Thyroid gland (tissue), 4 donors: ENCODE measurements at regions not wholly inside any gene's neighbourhood (a gene's known extent, or its start where the extent isn't known, plus 50 kb on each side); places are given as distances from the start of the nearest gene placed in this dataset.

ENCODE experiments used
- DNase-seq, 2 donors: peaks; one replicate each; pipeline ENCODE4 v3.0.0-alpha.2; 2019
- H3K27ac ChIP-seq, 3 donors: fragments of 200-600 bp; sonication (generic); 1 replicate in 2 of 3; 2 replicates in 1 of 3; pipeline ENCODE4 v1.5.1; 2016 to 2019; ENCODE audit warnings: mild to moderate bottlenecking in 1 of 3, moderate library complexity in 1 of 3
- H3K27me3 ChIP-seq: fragments of 200-600 bp; sonication (generic); one replicate; pipeline ENCODE4 v1.5.1; 2019
- H3K36me3 ChIP-seq, 2 donors: fragments of 200-600 bp; sonication (generic); one replicate each; pipeline ENCODE4 v1.5.1; 2016 to 2019
- H3K4me1 ChIP-seq, 2 donors: fragments of 200-600 bp; sonication (generic); one replicate each; pipeline ENCODE4 v1.5.1; 2017 to 2019
- H3K4me3 ChIP-seq, 3 donors: fragments of 200-600 bp; sonication (generic); replicated peaks in 1 of 3; 1 replicate in 2 of 3; 2 replicates in 1 of 3; pipeline ENCODE4 v1.5.1; 2016; ENCODE audit warnings: mild to moderate bottlenecking in 1 of 3
- H3K9me3 ChIP-seq: fragments of 200-600 bp; sonication (generic); one replicate; pipeline ENCODE4 v1.5.1; 2017
- POLR2A ChIP-seq, 2 donors: fragments of 450-650 bp; IDR thresholded peaks; one replicate each; pipeline ENCODE4 v1.6.1; 2017; ENCODE audit warnings: antibody characterized with exemption in 2 of 2, mild to moderate bottlenecking in 2 of 2, moderate library complexity in 1 of 2
- WGBS, 2 donors: methylation state at CpG; one replicate each; pipeline ENCODE4 v1.1.5; 2017; 5-methylcytosine and 5-hydroxymethylcytosine counted together
- intact Hi-C: fragments of 100-400 bp; cut with DNase I; formaldehyde crosslinking; loops from one replicate; pipeline ENCODE4 v1.15.1; 2023
- TF ChIP-seq, protein P1 (sequence below), 6 experiments: fragments of 200-600 bp in 3 of 6; fragments of 450-650 bp in 3 of 6; sonication (generic) in 3 of 6; IDR thresholded peaks; one replicate each; pipeline ENCODE4 v1.5.1; 2016 to 2019; ENCODE audit warnings: antibody characterized with exemption in 6 of 6, mild to moderate bottlenecking in 2 of 6, inconsistent platforms in 1 of 6, moderate library complexity in 1 of 6

DNA sequence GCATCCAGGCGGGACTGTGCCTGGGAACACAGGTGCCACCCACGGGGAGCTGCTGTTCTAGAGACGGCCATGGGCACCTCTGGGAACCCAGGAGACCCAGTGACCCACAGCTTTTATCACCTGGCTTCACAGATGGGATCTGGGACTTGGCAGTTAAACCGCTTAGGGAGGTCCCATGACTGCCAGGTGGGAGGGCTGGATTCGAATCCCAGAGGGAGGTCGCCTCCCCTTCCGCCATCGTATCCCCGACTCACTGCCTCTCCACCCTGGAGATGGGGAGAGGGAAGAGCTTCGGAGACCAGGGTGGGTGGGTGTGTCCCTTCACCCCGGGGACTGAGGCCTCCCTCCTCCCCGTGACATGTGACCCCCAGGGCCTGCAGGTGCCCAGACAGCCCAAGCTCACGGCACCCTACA lies 169.4 kb downstream of the RTP5 start:
- H3K9me3 ChIP-seq = no peaks in the 10 kb centered on the region
- intact Hi-C loops = no loop called here
- no peak for DNase-seq
- H3K27ac ChIP-seq = no peak overlapping the region
- WGBS, 2 donors = 85% methylated on average over 12 of the region's 13 CpGs
- no peaks in the 10 kb centered on the region for H3K27me3 ChIP-seq
- H3K4me3 ChIP-seq = no peak overlapping the region
- no peaks in the 10 kb centered on the region for H3K4me1 ChIP-seq
- TF ChIP-seq, protein P1, sequence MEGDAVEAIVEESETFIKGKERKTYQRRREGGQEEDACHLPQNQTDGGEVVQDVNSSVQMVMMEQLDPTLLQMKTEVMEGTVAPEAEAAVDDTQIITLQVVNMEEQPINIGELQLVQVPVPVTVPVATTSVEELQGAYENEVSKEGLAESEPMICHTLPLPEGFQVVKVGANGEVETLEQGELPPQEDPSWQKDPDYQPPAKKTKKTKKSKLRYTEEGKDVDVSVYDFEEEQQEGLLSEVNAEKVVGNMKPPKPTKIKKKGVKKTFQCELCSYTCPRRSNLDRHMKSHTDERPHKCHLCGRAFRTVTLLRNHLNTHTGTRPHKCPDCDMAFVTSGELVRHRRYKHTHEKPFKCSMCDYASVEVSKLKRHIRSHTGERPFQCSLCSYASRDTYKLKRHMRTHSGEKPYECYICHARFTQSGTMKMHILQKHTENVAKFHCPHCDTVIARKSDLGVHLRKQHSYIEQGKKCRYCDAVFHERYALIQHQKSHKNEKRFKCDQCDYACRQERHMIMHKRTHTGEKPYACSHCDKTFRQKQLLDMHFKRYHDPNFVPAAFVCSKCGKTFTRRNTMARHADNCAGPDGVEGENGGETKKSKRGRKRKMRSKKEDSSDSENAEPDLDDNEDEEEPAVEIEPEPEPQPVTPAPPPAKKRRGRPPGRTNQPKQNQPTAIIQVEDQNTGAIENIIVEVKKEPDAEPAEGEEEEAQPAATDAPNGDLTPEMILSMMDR (IDR thresholded peaks at IDR 0.05) = no peak
- TF ChIP-seq POLR2A (IDR thresholded peaks at IDR 0.05) = no peak
- H3K36me3 ChIP-seq = no peaks in the 10 kb centered on the region

DNA sequence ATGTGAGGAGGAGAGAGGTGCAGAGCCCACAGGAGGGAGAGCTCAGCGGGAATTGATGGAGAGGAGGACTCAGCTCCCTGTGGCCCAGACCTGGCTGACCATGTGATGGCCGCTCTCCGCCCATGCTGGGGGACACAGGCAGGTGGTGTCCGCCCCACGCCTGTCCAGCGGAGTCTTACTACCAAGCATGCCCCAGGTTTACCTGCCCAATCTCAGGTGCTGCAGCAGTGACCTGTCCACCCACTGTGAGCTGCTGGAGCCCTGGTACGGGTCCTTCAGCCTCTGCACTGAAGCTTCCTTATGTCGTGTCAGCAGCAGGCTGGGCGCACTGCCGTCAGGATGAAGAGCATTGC lies 170.8 kb downstream of the RTP5 start:
- intact Hi-C loops = no loop called here
- Histone ChIP-seq H3K9me3 (no peaks in the 10 kb centered on the region), H3K27ac (no peak overlapping the region), H3K36me3 (no peaks in the 10 kb centered on the region), H3K4me1 (no peaks in the 10 kb centered on the region), H3K4me3 (no peak overlapping the region), H3K27me3 (no peaks in the 10 kb centered on the region)
- DNase-seq = no peak
- WGBS, 2 donors = 79 to 92% methylated on average over 3 to 9 of the region's 10 CpGs
- TF ChIP-seq POLR2A (IDR thresholded peaks at IDR 0.05) = no peak
- TF ChIP-seq, protein P1 (IDR thresholded peaks at IDR 0.05) = no peak

DNA sequence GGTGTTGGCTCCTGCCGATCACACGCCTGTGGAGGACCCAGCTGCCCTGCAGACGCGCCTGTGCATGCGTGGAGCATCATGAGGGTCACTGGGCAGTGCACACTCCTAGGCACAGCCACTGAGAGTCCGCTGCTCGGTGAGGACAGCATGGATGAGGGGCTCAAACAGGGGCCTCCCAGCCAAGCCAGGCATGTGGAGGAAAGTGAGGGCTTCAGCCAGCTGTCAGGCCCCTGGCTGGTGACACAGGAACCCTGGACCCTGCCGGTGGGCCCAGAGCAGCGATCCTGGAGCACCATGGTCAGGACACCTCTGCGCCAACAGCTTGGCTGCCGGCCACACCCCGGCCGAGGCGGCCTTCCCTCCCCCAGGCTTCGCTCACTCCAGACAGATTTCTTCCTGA lies 171.2 kb downstream of the RTP5 start:
- Histone ChIP-seq H3K27me3 (no peaks in the 10 kb centered on the region), H3K4me3 (no peak overlapping the region), H3K27ac (no peak overlapping the region), H3K9me3 (no peaks in the 10 kb centered on the region), H3K36me3 (no peaks in the 10 kb centered on the region), H3K4me1 (no peaks in the 10 kb centered on the region)
- intact Hi-C loops = no loop called here
- no peak for TF ChIP-seq POLR2A (IDR thresholded peaks at IDR 0.05)
- TF ChIP-seq, protein P1 (IDR thresholded peaks at IDR 0.05) = no peak
- DNase-seq = no peak
- 82 to 94% methylated on average over 6 to 11 of the region's 15 CpGs for WGBS, 2 donors

DNA sequence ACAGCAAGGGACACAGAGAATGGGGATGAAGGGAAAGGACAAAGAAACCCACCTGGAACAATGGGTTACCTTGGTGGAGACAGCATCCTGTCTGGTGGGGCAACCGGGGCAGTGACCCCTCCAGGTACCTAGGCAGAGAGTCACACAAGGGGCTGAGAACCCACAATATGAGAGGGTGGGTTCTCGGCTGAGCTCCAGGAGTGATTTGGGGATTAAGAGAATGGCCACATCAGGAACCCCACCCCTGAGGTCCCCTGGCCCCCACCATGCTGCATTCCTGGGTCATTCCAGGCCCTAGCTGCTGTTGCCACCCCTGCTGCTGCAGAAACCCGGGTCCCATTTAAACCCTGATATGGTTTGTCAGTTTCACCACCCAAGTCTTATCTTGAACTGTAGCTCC lies 172.3 kb downstream of the RTP5 start:
- Histone ChIP-seq H3K4me1 (no peaks in the 10 kb centered on the region), H3K27me3 (no peaks in the 10 kb centered on the region), H3K4me3 (no peak overlapping the region), H3K9me3 (no peaks in the 10 kb centered on the region), H3K36me3 (no peaks in the 10 kb centered on the region), H3K27ac (no peak overlapping the region)
- intact Hi-C loops = no loop called here
- TF ChIP-seq POLR2A (IDR thresholded peaks at IDR 0.05) = no peak
- TF ChIP-seq, protein P1 (IDR thresholded peaks at IDR 0.05) = no peak
- DNase-seq = no peak
- 84 to 94% methylated on average over 3 of the region's 3 CpGs for WGBS, 2 donors

DNA sequence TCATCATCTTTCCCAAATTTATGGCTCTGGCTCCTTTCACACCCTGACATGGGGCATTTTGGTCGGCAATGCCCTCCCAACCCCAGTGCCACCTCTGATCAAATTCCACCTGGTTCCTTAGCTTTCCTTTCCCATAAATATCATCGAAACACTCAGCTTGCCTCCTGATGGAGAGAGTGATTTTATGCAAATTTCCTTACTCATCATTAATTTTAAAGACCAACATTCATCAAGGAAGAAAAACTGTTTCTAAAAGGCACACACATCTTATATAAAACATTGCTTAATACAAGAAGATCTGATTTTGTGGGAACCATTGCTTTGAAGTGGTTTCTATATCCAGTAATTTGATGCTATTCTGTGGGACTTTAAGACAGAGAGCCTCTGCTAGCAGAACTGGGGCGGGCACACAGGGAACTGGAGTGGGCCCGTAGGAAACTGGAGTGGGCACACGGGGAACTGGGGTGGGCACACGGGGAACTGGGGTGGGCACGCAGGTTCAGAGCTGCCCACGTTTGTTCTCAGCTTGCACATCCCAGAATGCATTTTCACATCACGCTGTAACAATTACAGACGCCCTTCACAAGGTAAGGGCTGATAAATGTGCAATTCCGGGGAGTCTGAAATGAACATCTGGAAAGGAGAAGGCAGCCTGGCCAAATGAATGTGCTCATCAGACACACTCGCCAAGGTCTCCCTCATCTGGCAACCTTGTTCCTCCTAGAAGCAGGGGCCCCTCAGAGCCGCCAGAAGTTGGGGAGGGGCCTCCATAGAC lies 174.2 kb downstream of the RTP5 start:
- Histone ChIP-seq H3K27ac (no peak overlapping the region), H3K27me3 (no peaks in the 10 kb centered on the region), H3K4me3 (no peak overlapping the region), H3K36me3 (no peaks in the 10 kb centered on the region), H3K4me1 (no peaks in the 10 kb centered on the region), H3K9me3 (no peaks in the 10 kb centered on the region)
- DNase-seq = no peak
- TF ChIP-seq POLR2A (IDR thresholded peaks at IDR 0.05) = no peak
- TF ChIP-seq, protein P1 (IDR thresholded peaks at IDR 0.05) = no peak
- intact Hi-C loops = no loop called here
- WGBS, 2 donors = 67 to 78% methylated on average over 13 of the region's 13 CpGs
